HG02798 (cell line): ENCODE measurements at regions not wholly inside any gene's neighbourhood (a gene's known extent, or its start where the extent isn't known, plus 50 kb on each side); places are given as distances from the start of the nearest gene placed in this dataset.

Experiments used
- ATAC-seq: cut with Tn5 transposase; IDR thresholded peaks from one replicate; pipeline ENCODE4 v1.9.1; 2021; ENCODE audit warnings: mild to moderate bottlenecking; ENCODE audit not compliant: unreplicated experiment, poor library complexity

DNA sequence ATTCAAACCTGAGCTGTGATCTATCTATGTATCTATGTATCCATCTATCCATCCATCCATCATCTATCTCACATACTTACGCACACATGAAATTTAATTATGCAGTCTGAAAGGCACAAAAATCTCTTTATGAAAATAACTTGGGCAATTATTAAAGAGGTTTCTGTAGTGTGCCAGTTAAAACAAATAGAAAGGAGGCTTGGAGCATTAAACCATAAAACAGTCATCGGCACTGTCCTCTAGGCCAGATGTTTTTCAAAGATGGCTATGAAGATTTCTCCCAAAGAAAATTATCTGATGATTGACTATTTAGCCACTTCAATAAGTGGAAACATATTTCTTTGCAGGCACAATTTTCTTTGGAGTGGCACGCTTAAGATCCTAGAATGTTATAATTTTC lies 392.5 kb upstream of the RPS23 start:
- no peak for ATAC-seq

GRCh38 chr5:82669720-82670119 lies 391.6 kb upstream of the RPS23 start:
- ATAC-seq = no peak

GRCh38 chr5:82666312-82666711 lies 388.2 kb upstream of the RPS23 start:
- no peak for ATAC-seq

DNA sequence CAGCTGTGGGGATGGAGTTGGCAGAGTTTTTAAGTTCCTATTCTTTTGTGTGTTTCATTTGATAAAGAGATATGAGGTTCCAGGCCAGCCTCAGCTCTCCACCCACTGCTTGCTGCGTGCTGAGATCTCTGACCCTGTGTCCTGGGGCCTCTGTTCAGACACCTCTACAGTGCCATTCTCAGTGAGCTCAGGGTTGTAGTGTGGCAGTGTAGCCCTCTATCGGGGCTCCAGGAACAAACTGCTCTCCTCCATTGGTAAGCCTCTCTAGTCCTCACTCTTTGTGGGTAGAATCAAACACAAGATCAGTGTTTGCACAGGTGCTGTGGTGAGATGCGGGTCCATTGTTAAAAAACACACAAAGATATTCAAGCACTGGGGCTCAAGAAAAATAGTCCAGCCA lies 386.6 kb upstream of the RPS23 start:
- no peak for ATAC-seq

DNA sequence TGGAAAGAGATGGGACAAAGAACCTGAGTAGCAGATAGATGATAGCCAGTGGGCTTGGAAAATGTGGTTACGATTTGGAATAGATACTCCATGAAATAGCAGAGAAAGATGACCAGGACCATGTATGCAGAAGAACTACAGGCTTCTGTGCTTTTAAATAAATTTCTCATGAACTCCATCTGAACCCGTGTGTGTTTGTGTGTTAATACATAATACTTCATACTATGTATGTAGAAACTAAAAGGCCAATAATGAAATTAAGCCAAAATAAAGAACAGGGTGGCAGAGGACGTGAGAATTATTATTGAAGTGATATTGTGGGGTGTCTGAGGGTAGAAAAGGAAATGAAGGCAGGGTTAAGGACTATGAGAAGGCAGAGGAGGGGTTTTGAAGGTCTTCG lies 385.1 kb upstream of the RPS23 start:
- no peak for ATAC-seq

- ATAC-seq = no peak
These were observed 384.2 kb upstream of the RPS23 start for GRCh38 chr5:82662340-82662739.

GRCh38 chr5:82661933-82662332 lies 383.8 kb upstream of the RPS23 start:
- no peak for ATAC-seq

GRCh38 chr5:82661462-82661861 lies 383.3 kb upstream of the RPS23 start:
- no peak for ATAC-seq

DNA sequence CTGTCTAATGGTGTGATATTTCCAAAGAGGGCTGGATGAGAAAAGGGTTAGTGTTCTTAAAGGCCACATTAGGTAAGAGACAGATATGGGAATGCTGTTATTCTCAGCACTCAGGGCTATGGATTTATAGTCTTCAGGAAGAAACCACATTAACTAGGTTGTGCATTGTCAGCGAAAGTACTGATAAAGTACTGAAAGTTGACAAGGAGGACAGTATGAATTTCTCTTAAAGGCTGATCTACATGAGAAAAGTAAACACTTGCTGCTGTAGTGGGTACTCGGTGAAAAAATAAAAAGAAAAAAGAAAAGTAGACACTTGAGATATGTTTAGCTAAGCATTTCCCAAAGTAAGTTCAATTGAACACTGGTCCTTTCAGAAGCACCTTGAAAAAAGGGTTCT lies 381.0 kb upstream of the RPS23 start:
- ATAC-seq = no peak

GRCh38 chr5:82657033-82657699 lies 379.0 kb upstream of the RPS23 start:
- no peak for ATAC-seq

DNA sequence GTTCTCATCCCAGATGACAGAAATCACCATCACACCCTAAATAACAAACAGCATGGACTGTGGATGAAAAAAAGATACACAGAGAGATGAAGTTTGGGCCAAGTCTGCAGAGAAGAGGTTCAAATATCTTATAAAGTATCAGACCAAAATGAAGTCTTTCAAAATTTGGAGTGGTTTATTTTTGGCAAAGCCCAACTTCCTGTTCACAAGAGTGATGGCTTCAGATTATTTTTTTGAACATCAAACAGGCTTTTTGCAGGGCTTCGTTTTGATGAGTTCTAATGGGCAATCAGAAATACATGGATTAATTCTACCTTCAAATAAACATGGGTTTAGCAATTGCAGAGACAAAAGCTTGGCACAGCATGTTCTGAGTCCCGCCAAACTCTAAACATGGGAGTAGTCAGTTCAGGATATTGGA lies 378.2 kb upstream of the RPS23 start:
- ATAC-seq = no peak

- ATAC-seq = no peak
These were observed 376.9 kb upstream of the RPS23 start for GRCh38 chr5:82655078-82655477.

DNA sequence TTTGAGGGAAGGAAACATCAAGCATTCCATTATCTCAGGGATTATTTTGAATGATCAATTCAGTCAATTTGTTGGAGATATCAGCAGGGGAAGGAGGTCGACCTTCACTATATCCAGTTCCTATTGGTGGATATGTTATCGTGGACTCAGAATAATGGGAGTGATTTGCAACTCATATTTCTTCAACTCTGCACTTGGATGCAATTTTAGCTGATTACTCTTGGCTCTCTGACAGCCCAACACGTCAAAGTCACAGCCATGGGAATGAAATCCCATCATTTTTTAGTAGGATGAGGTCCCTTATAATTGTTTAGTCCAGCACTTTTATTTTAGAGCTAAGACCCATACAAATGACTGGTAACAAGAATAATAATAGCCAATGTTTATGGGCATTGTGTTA lies 371.8 kb upstream of the RPS23 start:
- no peak for ATAC-seq

DNA sequence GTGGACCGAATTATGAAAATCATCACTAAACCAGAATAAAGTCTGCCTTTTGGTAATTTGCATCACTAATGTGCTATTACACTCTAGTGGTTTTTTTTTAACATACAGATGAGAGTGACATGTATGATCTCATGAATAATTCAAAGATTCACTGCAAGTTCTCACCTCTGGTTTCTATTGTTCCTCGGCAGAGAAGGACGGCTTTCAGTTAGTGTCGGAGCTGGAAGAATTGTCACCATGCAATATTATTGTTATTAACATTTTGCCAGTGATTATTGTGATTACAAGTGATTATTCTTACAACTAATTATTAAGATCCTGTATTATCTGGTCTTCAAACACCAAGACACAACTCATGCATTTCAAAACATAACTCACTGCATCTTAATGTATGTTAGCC lies 366.6 kb upstream of the RPS23 start:
- ATAC-seq = no peak

GRCh38 chr5:82644229-82644628 lies 366.1 kb upstream of the RPS23 start:
- ATAC-seq = no peak

DNA sequence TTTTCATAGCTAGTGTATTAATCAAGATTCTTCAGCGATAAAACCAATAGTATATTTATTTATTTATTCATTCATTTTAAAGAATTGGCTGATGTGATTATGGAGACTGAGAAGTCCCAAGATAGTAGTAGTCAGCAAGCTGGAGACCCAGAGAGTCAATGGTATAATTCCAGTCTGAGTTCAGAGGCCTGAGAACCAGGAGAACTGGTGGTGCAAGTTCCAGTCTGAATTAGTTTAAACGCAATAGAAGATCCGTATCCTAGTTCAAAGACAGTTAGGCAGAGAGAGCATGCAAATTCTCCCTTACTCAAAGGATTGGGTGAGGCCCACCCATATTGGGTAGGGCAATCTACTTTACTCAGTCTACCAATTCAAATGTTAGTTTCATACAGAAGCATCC lies 364.2 kb upstream of the RPS23 start:
- ATAC-seq = no peak

DNA sequence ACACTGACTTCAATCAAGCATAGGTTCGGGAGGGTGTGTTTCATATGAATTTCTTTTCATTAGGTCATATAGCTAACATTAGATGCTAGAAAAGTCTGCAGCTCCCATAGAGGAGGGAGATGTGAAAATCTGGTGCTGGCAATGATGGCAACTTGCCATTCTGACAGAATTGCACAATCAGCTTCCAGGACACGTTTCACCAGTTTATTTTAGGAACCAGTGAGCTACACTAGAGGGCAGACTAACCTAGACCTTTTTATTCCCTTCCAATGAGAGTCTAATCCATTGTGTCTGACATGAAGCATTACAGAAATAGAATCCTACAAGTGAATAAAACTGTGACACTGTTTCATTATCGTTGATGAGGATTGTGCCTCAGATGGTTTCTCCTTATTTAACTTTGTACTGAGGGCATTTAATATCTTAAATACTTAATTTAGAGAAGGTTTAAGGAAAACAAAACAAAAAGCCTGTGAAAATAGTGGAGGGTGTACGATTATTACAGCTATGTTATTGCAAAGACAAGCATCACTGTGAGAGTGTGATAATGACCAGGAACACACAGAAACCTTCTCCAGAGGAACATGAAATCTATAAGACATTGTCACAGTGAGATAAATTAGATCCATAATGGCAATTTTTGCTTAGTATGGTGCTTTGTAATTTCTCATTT lies 363.3 kb upstream of the RPS23 start:
- ATAC-seq = peak; percentile 76

- no peak for ATAC-seq
These were observed 362.8 kb upstream of the RPS23 start for GRCh38 chr5:82640916-82641315.

DNA sequence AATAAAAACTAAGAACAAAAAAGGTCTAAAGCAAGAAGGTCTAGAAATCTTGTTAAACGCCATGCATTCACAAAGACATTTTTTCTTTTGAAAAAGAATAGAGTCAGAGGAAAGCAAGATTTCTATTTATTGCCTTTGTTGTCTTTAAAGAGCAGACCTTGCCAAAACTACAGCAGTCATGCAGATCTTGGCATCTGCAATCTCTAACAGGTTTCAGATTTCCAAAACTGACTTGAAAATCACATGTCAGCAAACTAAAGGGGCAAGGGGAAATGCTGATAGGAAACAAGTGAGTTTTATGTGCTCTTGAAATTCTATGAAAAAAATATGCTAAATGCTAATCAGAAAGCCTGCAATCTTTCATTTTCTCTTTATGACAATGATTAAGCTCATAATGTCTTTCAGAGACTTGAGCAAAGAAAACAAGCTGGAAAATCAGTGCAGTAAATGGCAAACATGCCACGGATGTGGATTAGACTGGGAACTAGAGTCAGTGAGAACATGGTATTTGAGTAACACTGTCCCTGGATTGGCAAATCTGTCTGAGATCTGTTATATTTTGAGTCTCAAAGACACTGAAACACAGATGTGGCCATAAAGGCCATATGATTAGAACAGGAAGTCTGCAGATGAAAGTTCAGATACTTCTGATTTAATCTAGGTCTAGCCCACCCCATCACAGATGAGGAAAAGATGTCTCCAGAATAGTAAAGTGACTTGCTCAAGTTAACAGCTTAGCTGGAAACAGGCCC lies 361.4 kb upstream of the RPS23 start:
- no peak for ATAC-seq

- ATAC-seq = no peak
These were observed 358.4 kb upstream of the RPS23 start for GRCh38 chr5:82636591-82636990.

GRCh38 chr5:82635561-82636288 lies 357.6 kb upstream of the RPS23 start:
- ATAC-seq = peak; percentile 58
